ENCODE measurements at regions not wholly inside any gene's neighbourhood (a gene's known extent, or its start where the extent isn't known, plus 50 kb on each side); places are given as distances from the start of the nearest gene placed in this dataset.

- no peak for TF ChIP-seq SPI1 (IDR thresholded peaks at IDR 0.05; ENCODE audit: low read depth, low read length)
- no peak for TF ChIP-seq PAX5 (IDR thresholded peaks at IDR 0.05; ENCODE audit: insufficient read depth, low read length, severe bottlenecking)
- no peak for TF ChIP-seq POLR2A (IDR thresholded peaks at IDR 0.05; ENCODE audit: low read depth, low read length)
- no peak for TF ChIP-seq POU2F2 (IDR thresholded peaks at IDR 0.05; ENCODE audit: low read depth, low read length)
- TF ChIP-seq POLR2AphosphoS5 (IDR thresholded peaks at IDR 0.05; ENCODE audit: low read depth, low read length) = no peak
- TF ChIP-seq TAF1 (IDR thresholded peaks at IDR 0.05; ENCODE audit: low read depth, low read length) = no peak
- no peak for DNase-seq (ENCODE audit: insufficient read length, low spot score)
- FAIRE-seq = no peak
These were observed 372.9 kb downstream of the C12orf50 start for GRCh38 chr12:87656311-87656710.

DNA sequence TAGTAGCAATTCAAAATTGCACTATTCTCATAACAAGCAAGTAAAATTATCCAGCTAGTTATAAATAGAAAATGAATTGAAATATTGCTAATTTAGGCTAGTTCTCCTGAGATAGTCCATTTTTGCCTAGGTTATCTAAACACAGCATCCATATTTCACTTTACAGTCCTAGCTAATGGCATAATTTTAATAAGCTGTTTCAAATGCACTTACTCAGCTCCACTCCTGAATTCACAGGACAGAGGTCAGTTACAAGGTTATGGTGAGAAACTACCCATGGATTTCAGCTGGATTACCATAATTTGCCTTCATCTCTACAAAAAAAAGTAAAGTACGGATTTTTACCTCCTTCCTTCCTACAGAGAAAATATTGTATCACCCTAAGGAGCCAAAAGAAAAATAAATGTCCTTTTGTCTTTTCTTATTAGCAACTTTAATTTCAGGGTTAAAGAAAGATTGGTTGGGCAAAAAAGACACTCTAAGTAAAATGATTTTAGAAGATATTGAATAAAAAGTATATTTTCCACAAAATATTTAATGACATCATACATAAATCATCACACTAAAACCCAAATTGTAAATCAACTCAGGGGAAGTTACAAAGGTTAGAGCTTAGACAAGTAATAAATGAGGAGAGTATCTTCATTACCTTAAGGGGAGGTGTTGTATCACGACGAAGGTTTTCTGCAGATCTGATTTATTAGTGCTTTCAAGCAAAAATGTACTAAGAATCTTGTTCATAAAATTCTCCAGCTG is 377.4 kb downstream of the C12orf50 start:
- FAIRE-seq (no peak), DNase-seq (ENCODE audit: insufficient read length, low spot score) (no peak)
- TF ChIP-seq POLR2AphosphoS5 (IDR thresholded peaks at IDR 0.05; ENCODE audit: low read depth, low read length) = no peak
- no peak for TF ChIP-seq TAF1 (IDR thresholded peaks at IDR 0.05; ENCODE audit: low read depth, low read length)
- TF ChIP-seq SPI1 (IDR thresholded peaks at IDR 0.05; ENCODE audit: low read depth, low read length) = no peak
- TF ChIP-seq PAX5 (IDR thresholded peaks at IDR 0.05; ENCODE audit: insufficient read depth, low read length, severe bottlenecking) = no peak
- TF ChIP-seq POU2F2 (IDR thresholded peaks at IDR 0.05; ENCODE audit: low read depth, low read length) = no peak
- no peak for TF ChIP-seq POLR2A (IDR thresholded peaks at IDR 0.05; ENCODE audit: low read depth, low read length)

GRCh38 chr12:87642245-87642644 is 387.0 kb downstream of the C12orf50 start:
- DNase-seq (ENCODE audit: insufficient read length, low spot score) = no peak
- FAIRE-seq = no peak
- no peak for TF ChIP-seq POLR2AphosphoS5 (IDR thresholded peaks at IDR 0.05; ENCODE audit: low read depth, low read length)

DNA sequence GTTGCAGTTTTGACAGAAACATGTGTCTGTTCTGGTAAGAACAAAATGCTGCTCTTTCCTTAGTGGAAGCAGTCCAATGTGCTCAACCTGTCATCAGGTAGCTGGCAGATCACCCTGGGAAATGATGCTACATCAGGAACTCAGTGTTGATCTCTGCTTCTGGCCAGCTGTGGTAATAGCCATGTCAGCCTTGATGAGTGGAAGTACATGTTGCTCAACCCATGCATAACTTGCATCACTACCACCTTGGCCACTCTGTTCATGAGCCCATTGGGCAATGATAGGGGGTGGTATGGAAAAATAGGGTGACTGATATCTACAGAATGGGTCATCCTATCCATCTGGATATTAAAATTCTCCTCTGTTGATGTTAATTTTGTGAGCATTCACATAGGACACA is 411.0 kb downstream of the C12orf50 start:
- no peak for TF ChIP-seq TAF1 (IDR thresholded peaks at IDR 0.05; ENCODE audit: low read depth, low read length)
- no peak for TF ChIP-seq SPI1 (IDR thresholded peaks at IDR 0.05; ENCODE audit: low read depth, low read length)
- TF ChIP-seq POLR2AphosphoS5 (IDR thresholded peaks at IDR 0.05; ENCODE audit: low read depth, low read length) = no peak
- TF ChIP-seq POU2F2 (IDR thresholded peaks at IDR 0.05; ENCODE audit: low read depth, low read length) = no peak
- TF ChIP-seq POLR2A (IDR thresholded peaks at IDR 0.05; ENCODE audit: low read depth, low read length) = no peak
- no peak for TF ChIP-seq PAX5 (IDR thresholded peaks at IDR 0.05; ENCODE audit: insufficient read depth, low read length, severe bottlenecking)
- DNase-seq (ENCODE audit: insufficient read length, low spot score) (no peak), FAIRE-seq (no peak)

- DNase-seq (ENCODE audit: insufficient read length, low spot score) (no peak), FAIRE-seq (no peak)
- TF ChIP-seq POU2F2 (IDR thresholded peaks at IDR 0.05; ENCODE audit: low read depth, low read length) = no peak
- TF ChIP-seq SPI1 (IDR thresholded peaks at IDR 0.05; ENCODE audit: low read depth, low read length) = no peak
- no peak for TF ChIP-seq TAF1 (IDR thresholded peaks at IDR 0.05; ENCODE audit: low read depth, low read length)
- no peak for TF ChIP-seq PAX5 (IDR thresholded peaks at IDR 0.05; ENCODE audit: insufficient read depth, low read length, severe bottlenecking)
- TF ChIP-seq POLR2AphosphoS5 (IDR thresholded peaks at IDR 0.05; ENCODE audit: low read depth, low read length) = no peak
- TF ChIP-seq POLR2A (IDR thresholded peaks at IDR 0.05; ENCODE audit: low read depth, low read length) = no peak
These were observed 416.2 kb downstream of the C12orf50 start for GRCh38 chr12:87612996-87613395.

- no peak for FAIRE-seq
- DNase-seq (ENCODE audit: insufficient read length, low spot score) = no peak
- TF ChIP-seq POU2F2 (IDR thresholded peaks at IDR 0.05; ENCODE audit: low read depth, low read length) = no peak
These were observed 420.9 kb downstream of the C12orf50 start for GRCh38 chr12:87608321-87608720.

GRCh38 chr12:87603727-87604126 is 425.5 kb downstream of the C12orf50 start:
- DNase-seq (ENCODE audit: insufficient read length, low spot score) = no peak
- no peak for FAIRE-seq
- no peak for TF ChIP-seq POLR2A (IDR thresholded peaks at IDR 0.05; ENCODE audit: low read depth, low read length)
- no peak for TF ChIP-seq TAF1 (IDR thresholded peaks at IDR 0.05; ENCODE audit: low read depth, low read length)
- TF ChIP-seq SPI1 (IDR thresholded peaks at IDR 0.05; ENCODE audit: low read depth, low read length) = no peak

DNA sequence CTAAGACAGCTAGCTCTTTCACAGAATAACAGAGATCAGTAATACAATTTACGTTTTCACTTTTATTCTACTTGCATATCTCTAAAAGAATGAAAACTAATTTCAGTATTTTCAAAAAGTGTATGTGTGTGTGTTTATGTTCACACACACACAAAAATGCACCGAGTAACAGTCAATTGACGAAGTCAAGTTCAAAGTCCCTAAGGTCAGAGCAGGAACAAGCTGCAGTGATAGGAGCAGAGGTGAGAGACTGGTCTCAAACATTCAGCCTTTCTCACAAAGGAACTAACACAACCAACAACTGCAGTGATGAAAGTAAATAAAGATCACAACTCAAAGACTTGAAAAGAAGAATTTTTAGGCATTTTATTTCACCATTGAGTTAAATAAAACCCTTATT is 429.7 kb downstream of the C12orf50 start:
- no peak for FAIRE-seq
- TF ChIP-seq TAF1 (IDR thresholded peaks at IDR 0.05; ENCODE audit: low read depth, low read length) = no peak
- TF ChIP-seq POU2F2 (IDR thresholded peaks at IDR 0.05; ENCODE audit: low read depth, low read length) = no peak
- no peak for TF ChIP-seq POLR2A (IDR thresholded peaks at IDR 0.05; ENCODE audit: low read depth, low read length)
- no peak for TF ChIP-seq PAX5 (IDR thresholded peaks at IDR 0.05; ENCODE audit: insufficient read depth, low read length, severe bottlenecking)
- no peak for TF ChIP-seq SPI1 (IDR thresholded peaks at IDR 0.05; ENCODE audit: low read depth, low read length)
- TF ChIP-seq POLR2AphosphoS5 (IDR thresholded peaks at IDR 0.05; ENCODE audit: low read depth, low read length) = no peak
- DNase-seq (ENCODE audit: insufficient read length, low spot score) = no peak

DNA sequence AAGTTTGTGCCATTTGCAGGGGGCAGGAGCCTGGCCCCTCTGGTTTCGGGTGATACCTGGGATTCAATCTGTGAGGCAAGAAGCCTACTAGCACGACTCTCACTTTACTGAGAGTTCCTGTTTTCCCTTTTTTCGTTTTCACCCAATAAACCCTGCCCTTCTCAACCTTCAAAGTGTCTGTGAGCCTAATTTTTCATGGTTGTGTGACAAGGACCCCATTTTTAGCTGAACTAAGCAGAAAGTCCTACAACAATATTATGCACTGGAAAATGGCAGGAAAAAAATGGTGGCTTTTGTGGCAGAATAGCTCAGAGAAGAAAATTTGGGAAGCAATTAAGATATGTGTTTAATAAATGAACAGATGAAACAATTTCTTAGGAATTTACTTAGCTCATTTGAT is 432.1 kb downstream of the C12orf50 start:
- DNase-seq (ENCODE audit: insufficient read length, low spot score) (no peak), FAIRE-seq (no peak)
- TF ChIP-seq SPI1 (IDR thresholded peaks at IDR 0.05; ENCODE audit: low read depth, low read length) (no peak), PAX5 (IDR thresholded peaks at IDR 0.05; ENCODE audit: insufficient read depth, low read length, severe bottlenecking) (no peak), POLR2A (IDR thresholded peaks at IDR 0.05; ENCODE audit: low read depth, low read length) (no peak), TAF1 (IDR thresholded peaks at IDR 0.05; ENCODE audit: low read depth, low read length) (no peak), POLR2AphosphoS5 (IDR thresholded peaks at IDR 0.05; ENCODE audit: low read depth, low read length) (no peak), POU2F2 (IDR thresholded peaks at IDR 0.05; ENCODE audit: low read depth, low read length) (no peak)

DNA sequence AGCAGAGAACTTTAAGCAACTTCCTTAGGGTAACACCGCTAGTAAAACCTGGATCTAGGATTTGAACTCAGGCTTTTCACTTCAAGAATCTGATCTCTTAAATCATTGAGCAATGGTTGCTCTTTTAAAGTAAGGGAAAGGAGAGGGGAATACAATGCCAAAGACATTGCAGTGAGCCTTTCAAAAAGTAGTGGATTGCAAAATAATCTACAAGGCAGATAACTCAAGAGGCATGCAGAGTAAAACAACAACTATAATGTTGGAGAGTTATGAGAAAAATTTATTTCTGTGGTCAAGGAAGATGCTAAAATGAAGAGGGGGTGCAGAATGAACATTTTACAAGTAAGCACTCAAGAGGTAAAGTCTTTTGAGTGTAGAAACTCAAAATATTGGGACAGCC is 432.6 kb downstream of the C12orf50 start:
- FAIRE-seq (no peak), DNase-seq (ENCODE audit: insufficient read length, low spot score) (no peak)
- TF ChIP-seq POLR2A (IDR thresholded peaks at IDR 0.05; ENCODE audit: low read depth, low read length) = no peak
- TF ChIP-seq POU2F2 (IDR thresholded peaks at IDR 0.05; ENCODE audit: low read depth, low read length) = no peak
- TF ChIP-seq TAF1 (IDR thresholded peaks at IDR 0.05; ENCODE audit: low read depth, low read length) = no peak
- TF ChIP-seq PAX5 (IDR thresholded peaks at IDR 0.05; ENCODE audit: insufficient read depth, low read length, severe bottlenecking) = no peak
- no peak for TF ChIP-seq SPI1 (IDR thresholded peaks at IDR 0.05; ENCODE audit: low read depth, low read length)
- no peak for TF ChIP-seq POLR2AphosphoS5 (IDR thresholded peaks at IDR 0.05; ENCODE audit: low read depth, low read length)

Measured in GM12891 (cell line).